GM19239 (cell line): ENCODE measurements at regions not wholly inside any gene's neighbourhood (a gene's known extent, or its start where the extent isn't known, plus 50 kb on each side); places are given as distances from the start of the nearest gene placed in this dataset.
A peak's percentile ranks its signal among the peaks of the same experiment; 100 is the strongest.

Experiments
- DNase-seq: peaks from one replicate; pipeline ENCODE4 v3.0.0; 2011; ENCODE audit warnings: low spot score; ENCODE audit not compliant: insufficient read length
- FAIRE-seq: peaks from 2 replicates; lab custom pipeline; 2011; peaks lifted over from hg19 to GRCh38; lab: Jason Lieb, UNC

DNA sequence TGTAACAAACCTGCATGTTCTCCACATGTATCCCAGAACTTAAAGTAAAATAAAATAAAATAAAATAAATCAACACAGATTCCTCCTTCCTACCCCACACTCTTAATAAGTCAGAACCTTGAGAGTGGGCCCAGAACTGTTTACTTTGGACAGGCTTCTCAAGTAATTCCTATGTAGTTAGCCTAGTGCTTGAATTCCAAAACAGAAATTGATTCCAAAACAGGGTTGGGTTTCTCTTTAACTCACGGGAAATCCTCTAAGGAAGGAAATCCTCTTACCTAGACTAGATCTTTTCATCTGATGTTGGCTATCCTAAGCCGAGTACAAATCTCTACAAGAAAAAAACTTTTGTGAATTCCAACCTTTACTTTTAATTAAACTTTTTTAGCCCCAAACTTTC, 324.7 kb upstream of the C16orf82 start:
- DNase-seq (no peak), FAIRE-seq (no peak)

GRCh38 chr16:26744430-26744829, 322.3 kb upstream of the C16orf82 start:
- no peak for DNase-seq
- FAIRE-seq: no peak

GRCh38 chr16:26747760-26748159, 319.0 kb upstream of the C16orf82 start:
- no peak for FAIRE-seq
- DNase-seq: no peak

DNA sequence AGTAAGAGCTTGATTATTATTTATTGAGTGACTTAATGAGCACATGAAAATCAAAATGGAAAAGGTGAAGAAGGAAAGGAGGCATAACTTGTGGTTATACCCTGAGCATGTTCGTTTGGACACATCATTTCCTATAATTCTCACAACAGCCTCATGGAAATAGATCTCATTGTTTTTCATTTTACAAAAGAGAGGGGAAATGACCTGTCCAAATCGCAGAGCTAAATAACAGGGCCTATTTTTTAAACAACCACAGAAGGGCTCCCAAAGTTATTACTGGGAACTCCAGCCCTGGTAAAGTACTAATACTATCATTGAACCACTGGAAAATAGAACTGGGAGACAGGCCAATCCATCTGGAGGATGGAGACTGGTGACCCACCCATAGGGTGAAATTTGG, 317.7 kb upstream of the C16orf82 start:
- FAIRE-seq: no peak
- no peak for DNase-seq

- FAIRE-seq (no peak), DNase-seq (no peak)
Measured at GRCh38 chr16:26752166-26752565, 314.6 kb upstream of the C16orf82 start.

DNA sequence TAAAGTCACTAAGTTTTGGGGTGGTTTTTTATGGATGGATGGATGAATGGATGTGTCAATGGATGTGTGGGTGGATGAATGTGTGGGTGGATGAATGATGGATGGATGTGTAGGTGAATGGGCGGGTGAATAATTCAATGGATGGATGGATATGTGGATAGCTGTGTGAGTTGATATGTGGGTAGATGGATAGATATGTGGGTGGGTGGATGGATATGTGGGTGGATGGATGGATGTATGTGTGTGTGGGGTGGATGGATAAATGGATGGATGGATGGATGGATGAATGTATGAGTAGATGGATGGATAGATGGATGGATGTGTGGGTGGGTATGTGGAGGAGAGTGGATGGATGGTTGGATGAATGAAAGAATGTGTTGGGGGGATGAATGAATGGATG, 310.1 kb upstream of the C16orf82 start:
- no peak for DNase-seq
- no peak for FAIRE-seq

GRCh38 chr16:26762594-26762993, 304.1 kb upstream of the C16orf82 start:
- FAIRE-seq (no peak), DNase-seq (no peak)

- FAIRE-seq (no peak), DNase-seq (peak; percentile 19)
Measured at GRCh38 chr16:26765087-26765486, 301.6 kb upstream of the C16orf82 start.

DNA sequence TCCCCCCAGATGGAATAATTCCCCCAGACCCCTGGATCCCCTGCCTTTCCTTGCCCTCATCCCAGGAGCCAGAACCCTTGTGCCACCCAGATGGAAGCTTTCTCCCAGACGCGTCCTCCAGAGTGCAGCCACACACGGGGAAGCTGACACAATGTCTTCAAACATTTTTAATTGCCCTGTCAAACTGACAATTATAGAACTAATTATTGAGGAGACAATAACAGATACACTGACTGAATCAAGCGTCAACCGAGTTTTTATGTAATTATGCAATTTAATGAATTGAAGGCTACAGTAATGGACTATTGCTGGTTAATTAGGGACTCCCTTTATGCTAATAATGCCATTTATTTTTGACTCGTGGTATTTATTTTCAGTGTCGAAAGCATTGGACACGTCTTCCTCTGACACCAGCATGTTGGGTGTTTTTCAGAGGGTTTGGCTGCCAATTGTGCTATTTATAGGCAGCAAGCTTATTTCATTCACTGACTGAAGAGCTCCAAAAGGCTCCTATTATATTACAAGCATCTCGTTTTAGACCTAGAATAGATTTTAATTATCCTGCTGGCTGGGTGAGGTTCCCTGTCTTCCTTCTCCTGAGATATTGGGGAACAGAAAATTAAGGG, 298.2 kb upstream of the C16orf82 start:
- FAIRE-seq (no peak), DNase-seq (no peak)

DNA sequence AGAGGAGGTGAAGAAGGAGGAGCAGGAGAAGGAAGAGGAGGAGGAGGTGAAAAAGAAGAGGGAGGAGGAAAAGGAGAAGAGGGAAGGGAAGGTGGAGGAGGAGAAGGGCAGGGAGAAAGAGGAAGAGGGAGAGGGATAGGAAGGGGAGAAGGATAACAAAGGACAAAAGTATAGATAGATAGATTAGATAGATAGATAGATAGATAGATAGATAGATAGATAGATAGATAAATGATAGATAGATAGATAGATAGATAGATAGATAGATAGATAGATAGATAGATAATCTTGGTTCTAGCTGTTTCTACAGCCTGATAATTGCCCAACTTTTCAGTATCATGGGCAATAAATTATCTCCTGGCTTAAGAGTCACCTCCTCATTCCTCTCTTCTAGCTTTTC, 296.2 kb upstream of the C16orf82 start:
- FAIRE-seq (no peak), DNase-seq (no peak)

DNA sequence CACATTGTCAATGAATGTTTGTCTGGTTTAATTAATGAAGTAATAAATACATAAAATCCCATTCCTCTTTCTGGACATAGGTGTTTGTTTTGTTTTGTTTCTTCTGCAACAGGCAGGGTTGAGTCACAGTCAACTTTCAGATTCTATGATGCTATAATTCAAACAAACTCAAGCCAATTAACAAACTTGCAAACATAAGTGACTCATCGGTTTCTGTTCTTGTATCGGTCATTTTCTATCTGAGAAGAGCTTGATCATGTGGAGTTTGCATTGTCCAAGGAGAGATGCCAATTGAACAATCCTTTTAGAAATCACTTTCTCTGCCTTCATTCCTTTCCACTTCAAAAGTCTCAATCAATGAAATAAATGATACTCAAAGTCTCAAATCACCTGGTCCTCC, 294.2 kb upstream of the C16orf82 start:
- no peak for DNase-seq
- no peak for FAIRE-seq

GRCh38 chr16:26777821-26778220, 288.9 kb upstream of the C16orf82 start:
- DNase-seq (no peak), FAIRE-seq (no peak)

GRCh38 chr16:26787924-26788323, 278.8 kb upstream of the C16orf82 start:
- DNase-seq (no peak), FAIRE-seq (no peak)

DNA sequence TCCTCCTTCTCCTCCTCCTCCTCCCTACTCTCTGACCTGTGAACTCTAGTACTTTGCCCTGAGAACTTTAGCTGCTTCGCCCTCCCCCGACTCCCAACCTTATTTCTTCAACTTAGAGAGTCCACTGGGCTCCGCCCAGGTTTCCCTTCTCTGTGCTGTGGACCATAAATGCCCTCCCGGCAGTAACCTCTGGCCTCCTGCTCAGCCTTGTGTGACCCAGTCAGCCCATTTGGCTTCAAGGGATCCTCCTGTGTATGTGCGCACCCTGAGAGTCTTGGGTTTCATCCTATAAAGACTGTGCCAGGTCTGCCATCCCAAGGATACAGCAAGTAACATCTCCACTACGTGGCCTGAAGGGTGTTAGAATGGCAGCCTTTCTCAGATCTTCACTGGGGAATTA, 275.6 kb upstream of the C16orf82 start:
- FAIRE-seq (no peak), DNase-seq (no peak)

DNA sequence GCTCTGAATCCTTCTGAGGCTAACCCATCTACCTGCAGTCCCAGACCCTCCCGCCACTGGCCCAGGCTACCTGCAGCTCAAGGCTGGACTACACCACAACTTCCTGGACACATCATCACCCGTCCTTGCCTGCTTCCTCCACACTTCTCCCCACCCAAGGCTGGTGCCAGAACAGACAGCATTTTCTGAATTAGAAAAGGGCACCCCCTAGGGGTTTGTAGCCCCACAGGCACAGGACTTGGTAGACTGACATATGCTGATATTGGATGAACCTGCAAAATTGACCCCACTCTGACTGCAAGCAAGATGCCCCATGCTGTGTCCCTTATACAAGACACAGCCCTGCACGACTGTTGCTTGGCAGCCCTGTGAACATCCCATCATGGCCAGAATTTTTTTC, 271.5 kb upstream of the C16orf82 start:
- no peak for FAIRE-seq
- DNase-seq: no peak

DNA sequence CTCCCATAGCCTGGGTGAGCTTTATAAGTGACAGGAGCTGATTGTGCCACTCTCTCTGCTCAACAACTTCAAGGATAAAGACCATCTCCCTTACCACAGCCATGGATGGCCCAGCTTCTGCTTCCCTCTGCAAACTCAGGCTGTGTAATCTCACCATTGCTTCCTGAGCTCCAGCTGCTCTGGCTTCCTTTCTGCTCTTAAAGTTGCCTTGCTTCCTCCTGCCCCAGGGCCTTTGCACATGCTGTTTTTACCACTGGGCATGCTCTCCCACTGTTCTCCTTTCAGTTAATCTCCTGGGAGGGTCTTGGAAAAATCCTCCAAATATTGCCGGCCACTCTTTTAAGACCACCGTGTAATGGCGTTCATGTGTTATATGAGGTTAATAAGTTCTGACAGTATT, 265.1 kb upstream of the C16orf82 start:
- DNase-seq (no peak), FAIRE-seq (no peak)

GRCh38 chr16:26802440-26802839, 264.3 kb upstream of the C16orf82 start:
- no peak for FAIRE-seq
- no peak for DNase-seq

DNA sequence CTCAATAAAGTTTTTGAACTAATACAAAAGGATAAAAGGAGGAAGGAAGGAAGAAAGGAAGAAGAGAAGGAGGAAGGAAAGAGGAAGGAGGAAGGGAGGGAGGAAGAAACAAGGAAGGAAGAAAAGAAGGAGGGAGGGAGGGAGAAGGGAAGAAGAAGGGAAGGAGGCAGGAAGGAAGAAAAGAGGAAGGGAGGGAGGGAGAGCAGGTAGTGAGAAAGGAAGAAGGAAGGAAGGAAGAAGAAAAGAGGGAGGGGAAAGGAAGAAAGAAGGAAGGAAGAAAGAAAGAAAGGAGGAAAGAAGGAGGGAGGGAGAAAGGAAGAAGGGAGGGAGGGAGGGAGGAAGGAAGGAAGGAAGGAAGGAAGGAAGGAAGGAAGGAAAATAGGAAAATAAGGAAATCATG, 263.8 kb upstream of the C16orf82 start:
- FAIRE-seq: no peak
- DNase-seq: no peak

- DNase-seq (no peak), FAIRE-seq (no peak)
Measured at GRCh38 chr16:26806657-26807056, 260.1 kb upstream of the C16orf82 start.

GRCh38 chr16:26809461-26809860, 257.3 kb upstream of the C16orf82 start:
- DNase-seq (no peak), FAIRE-seq (no peak)

GRCh38 chr16:26816266-26816665, 250.5 kb upstream of the C16orf82 start:
- FAIRE-seq (no peak), DNase-seq (no peak)

GRCh38 chr16:26816885-26817571, 249.7 kb upstream of the C16orf82 start:
- no peak for FAIRE-seq
- no peak for DNase-seq
